Keratinocyte (primary cell): ENCODE measurements at regions not wholly inside any gene's neighbourhood (a gene's known extent, or its start where the extent isn't known, plus 50 kb on each side); places are given as distances from the start of the nearest gene placed in this dataset.

ENCODE experiments used
- CTCF ChIP-seq, 3 experiments: IDR thresholded peaks in 1 of 3; conservative IDR thresholded peaks in 1 of 3; optimal IDR thresholded peaks in 1 of 3; 2 replicates in 2 of 3; 3 replicates in 1 of 3; pipeline versions ENCODE3 to v1.5.1; 2011; ENCODE audit warnings: low read length in 3 of 3, mild to moderate bottlenecking in 3 of 3, moderate library complexity in 2 of 3, control low read depth in 1 of 3, inconsistent platforms in 1 of 3; ENCODE audit not compliant: insufficient read depth in 2 of 3; ENCODE audit errors: extremely low read depth in 1 of 3
- EZH2 ChIP-seq: IDR thresholded peaks from one replicate; pipeline ENCODE4 v1.6.1; 2012; ENCODE audit warnings: inconsistent platforms, mild to moderate bottlenecking, low read length, moderate library complexity

DNA sequence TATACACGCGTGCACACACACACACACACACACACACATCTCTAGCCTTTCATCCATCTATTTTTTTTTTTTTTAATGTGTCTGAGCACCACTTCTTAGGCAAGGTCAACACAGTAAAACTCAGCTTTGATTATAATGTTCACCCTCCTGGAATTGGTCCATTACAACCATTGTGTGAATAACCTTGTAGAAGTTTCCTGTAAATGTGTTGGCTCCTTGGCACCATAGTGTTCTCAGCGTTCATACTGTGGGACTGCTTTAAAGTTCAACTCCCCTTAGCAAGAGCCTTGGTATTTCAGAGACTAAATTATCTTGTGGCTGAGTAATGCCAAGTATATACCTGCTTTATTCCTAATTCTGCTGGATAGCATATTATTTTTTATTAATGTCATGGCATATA, 106.3 kb upstream of the PRPS1L1 start:
- TF ChIP-seq CTCF (optimal IDR thresholded peaks at IDR 0.05 in 1 of 3, IDR thresholded peaks at IDR 0.05 in 1 of 3, conservative IDR thresholded peaks at IDR 0.05 in 1 of 3; ENCODE audit: extremely low read depth in 1 of 3, insufficient read depth in 2 of 3, low read length in 3 of 3) (no peak), EZH2 (no peak)
